Adrenal gland (tissue), 5 donors: ENCODE measurements at regions not wholly inside any gene's neighbourhood (a gene's known extent, or its start where the extent isn't known, plus 50 kb on each side); places are given as distances from the start of the nearest gene placed in this dataset.

Experiments used
- POLR2A ChIP-seq, 2 donors: fragments of 450-650 bp; IDR thresholded peaks; one replicate each; pipeline ENCODE4 v1.6.1; 2017; ENCODE audit warnings: antibody characterized with exemption in 2 of 2, mild to moderate bottlenecking in 2 of 2, moderate library complexity in 1 of 2
- TF ChIP-seq, protein P1 (sequence below), 6 experiments: fragments of 450-650 bp in 4 of 6; fragments of 200-600 bp in 2 of 6; sonication (generic) in 1 of 6; IDR thresholded peaks; 1 replicate in 5 of 6; 2 replicates in 1 of 6; pipeline versions ENCODE4 v1.5.1 to v1.8.0; 2016 to 2021; ENCODE audit warnings: antibody characterized with exemption in 6 of 6, mild to moderate bottlenecking in 2 of 6, moderate library complexity in 1 of 6
- donor health status: DM: no; HTN: no; CAD: no.

DNA sequence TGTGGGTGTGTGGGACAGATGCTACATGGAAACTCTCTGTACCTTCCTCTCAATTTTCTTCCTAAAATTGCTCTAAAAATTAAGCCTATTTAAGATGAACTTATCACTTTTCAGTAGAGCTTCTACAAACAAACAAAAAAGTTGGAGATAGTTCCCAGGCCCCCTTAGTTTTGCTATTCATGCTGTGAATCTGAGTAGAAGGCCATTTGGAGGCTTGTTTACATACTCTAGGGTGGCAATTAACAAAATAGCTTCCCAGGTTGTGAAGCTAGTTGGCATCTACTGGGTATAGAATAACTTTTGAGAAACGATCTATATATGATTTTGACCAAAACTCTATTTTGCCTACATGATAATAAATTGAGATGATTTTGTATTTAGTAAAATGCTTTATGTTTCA lies 541.4 kb upstream of the B3GALT2 start:
- TF ChIP-seq POLR2A (IDR thresholded peaks at IDR 0.05): no peak
- TF ChIP-seq, protein P1, sequence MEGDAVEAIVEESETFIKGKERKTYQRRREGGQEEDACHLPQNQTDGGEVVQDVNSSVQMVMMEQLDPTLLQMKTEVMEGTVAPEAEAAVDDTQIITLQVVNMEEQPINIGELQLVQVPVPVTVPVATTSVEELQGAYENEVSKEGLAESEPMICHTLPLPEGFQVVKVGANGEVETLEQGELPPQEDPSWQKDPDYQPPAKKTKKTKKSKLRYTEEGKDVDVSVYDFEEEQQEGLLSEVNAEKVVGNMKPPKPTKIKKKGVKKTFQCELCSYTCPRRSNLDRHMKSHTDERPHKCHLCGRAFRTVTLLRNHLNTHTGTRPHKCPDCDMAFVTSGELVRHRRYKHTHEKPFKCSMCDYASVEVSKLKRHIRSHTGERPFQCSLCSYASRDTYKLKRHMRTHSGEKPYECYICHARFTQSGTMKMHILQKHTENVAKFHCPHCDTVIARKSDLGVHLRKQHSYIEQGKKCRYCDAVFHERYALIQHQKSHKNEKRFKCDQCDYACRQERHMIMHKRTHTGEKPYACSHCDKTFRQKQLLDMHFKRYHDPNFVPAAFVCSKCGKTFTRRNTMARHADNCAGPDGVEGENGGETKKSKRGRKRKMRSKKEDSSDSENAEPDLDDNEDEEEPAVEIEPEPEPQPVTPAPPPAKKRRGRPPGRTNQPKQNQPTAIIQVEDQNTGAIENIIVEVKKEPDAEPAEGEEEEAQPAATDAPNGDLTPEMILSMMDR (IDR thresholded peaks at IDR 0.05): no peak
